K562 (cell line): ENCODE measurements at regions not wholly inside any gene's neighbourhood (a gene's known extent, or its start where the extent isn't known, plus 50 kb on each side); places are given as distances from the start of the nearest gene placed in this dataset.

Experiments used
- ATAC-seq: fragments of 200-7000 bp; cut with Tn5 transposase; 3 replicates; pipeline ENCODE4 v1.9.1; 2020; ENCODE audit warnings: moderate library complexity
- BruUV-seq: library from RNA; stranded (reverse); fragments of 400-500 nt; replicated peaks from 2 replicates; lab custom pipeline; 2021; lab: Mats Ljungman, UMichigan
- CTCF ChIA-PET: fragments of 300-600 bp; formaldehyde crosslinking; extraction: SDS; loops from one replicate; lab custom pipeline; 2021; ENCODE audit warnings: low intra/inter-chr PET ratio; lab: Yijun Ruan, JAX
- POLR2A ChIA-PET: fragments of 300-600, 350-650 bp; sonication (Branson Sonifier 250); formaldehyde crosslinking; extraction: SDS; loops from one replicate; lab custom pipeline; 2021; ENCODE audit warnings: antibody characterized with exemption, inconsistent platforms; lab: Yijun Ruan, JAX
- DNase-seq, 4 experiments: peaks; one replicate each; pipeline versions ENCODE4 v3.0.0 to v3.0.0-alpha.2; 2011 to 2018; ENCODE audit warnings: low spot score in 3 of 4, mixed read lengths in 3 of 4; ENCODE audit errors: extremely low read depth in 1 of 4
- FAIRE-seq: peaks from 2 replicates; lab custom pipeline; 2011; peaks lifted over from hg19 to GRCh38; lab: Jason Lieb, UNC
- H2AFZ ChIP-seq: 2 replicates; pipeline ENCODE4 v1.6.0; 2011; ENCODE audit warnings: low read depth, low read length, control low read depth, inconsistent platforms
- H3K27ac ChIP-seq: fragments of 200-600 bp; 3 replicates; pipeline ENCODE4 v1.8.0; 2011; ENCODE audit warnings: low read depth, mild to moderate bottlenecking, control low read depth, inconsistent platforms, low read length, moderate library complexity, mixed read lengths; ENCODE audit errors: extremely low read depth
- H3K27me3 ChIP-seq, 2 experiments: fragments of 300-600 bp in 1 of 2; 2 replicates in 1 of 2; 3 replicates in 1 of 2; pipeline versions ENCODE4 v1.6.0 to v1.8.0; 2011; ENCODE audit warnings: inconsistent platforms in 2 of 2, low read length in 2 of 2, mild to moderate bottlenecking in 1 of 2, mixed read lengths in 1 of 2, moderate library complexity in 1 of 2; ENCODE audit not compliant: control insufficient read depth in 2 of 2, insufficient read depth in 2 of 2
- H3K36me3 ChIP-seq: fragments of 300-600 bp; 3 replicates; pipeline ENCODE4 v1.8.0; 2011; ENCODE audit warnings: mild to moderate bottlenecking, low read length, inconsistent platforms; ENCODE audit not compliant: control insufficient read depth, insufficient read depth
- H3K4me1 ChIP-seq, 2 experiments: fragments of 200-600 bp in 1 of 2; replicated peaks in 1 of 2; 2 replicates in 1 of 2; 3 replicates in 1 of 2; pipeline versions ENCODE4 v1.5.1 to v1.8.0; 2011; ENCODE audit warnings: inconsistent platforms in 2 of 2, low read length in 2 of 2, mild to moderate bottlenecking in 1 of 2, mixed read lengths in 1 of 2, moderate library complexity in 1 of 2; ENCODE audit not compliant: control insufficient read depth in 2 of 2, insufficient read depth in 2 of 2
- H3K4me2 ChIP-seq: 2 replicates; pipeline ENCODE4 v1.6.1; 2011; ENCODE audit warnings: low read length, control low read depth, inconsistent platforms, mixed read lengths; ENCODE audit not compliant: insufficient read depth
- H3K4me3 ChIP-seq: fragments of 200-600 bp; sonication (generic), shearing (Covaris generic); 2 replicates; pipeline ENCODE4 v1.5.1; 2016; ENCODE audit warnings: control low read depth, inconsistent platforms
- H3K79me2 ChIP-seq: fragments of 200-600 bp; 3 replicates; pipeline ENCODE4 v1.8.0; 2011; ENCODE audit warnings: low read length, inconsistent platforms; ENCODE audit not compliant: control insufficient read depth, insufficient read depth
- H3K9ac ChIP-seq, 2 experiments: 2 replicates each; pipeline versions ENCODE4 v1.6.0 to v1.6.1; 2011; ENCODE audit warnings: low read depth in 2 of 2, low read length in 2 of 2, control low read depth in 1 of 2, inconsistent platforms in 1 of 2, mild to moderate bottlenecking in 1 of 2, mixed read lengths in 1 of 2; ENCODE audit not compliant: insufficient read depth in 1 of 2
- H3K9me1 ChIP-seq: one replicate; pipeline ENCODE4 v1.6.0; 2011; ENCODE audit warnings: inconsistent platforms, mild to moderate bottlenecking, low read length, moderate library complexity; ENCODE audit not compliant: control insufficient read depth, insufficient read depth
- H3K9me3 ChIP-seq: replicated peaks from 2 replicates; pipeline ENCODE4 v1.5.1; 2011; ENCODE audit warnings: low read depth, low read length, inconsistent platforms; ENCODE audit not compliant: control insufficient read depth, insufficient read depth
- H4K20me1 ChIP-seq: replicated peaks from 2 replicates; pipeline ENCODE4 v1.6.1; 2011; ENCODE audit warnings: low read length, inconsistent platforms, mixed read lengths; ENCODE audit not compliant: control insufficient read depth, insufficient read depth
- NFE2L1 ChIP-seq: fragments of 450-650 bp; IDR thresholded peaks from 2 replicates; pipeline ENCODE4 v1.6.1; 2016; ENCODE audit warnings: missing genetic modification characterization, low read depth, mild to moderate bottlenecking, missing compliant biosample characterization, moderate library complexity, borderline replicate concordance
- RBM14 ChIP-seq: fragments of 200-400 bp; formaldehyde crosslinking; IDR thresholded peaks from 2 replicates; pipeline ENCODE4 v1.6.1; 2018; ENCODE audit warnings: low read depth, mild to moderate bottlenecking, low read length, moderate library complexity, borderline replicate concordance; ENCODE audit not compliant: insufficient read depth
- SP1 ChIP-seq: sonication (generic); formaldehyde crosslinking; IDR thresholded peaks from 2 replicates; pipeline ENCODE4 v1.8.1; 2022; ENCODE audit warnings: mild to moderate bottlenecking, missing genetic modification reagents
- ZFP36 ChIP-seq: fragments of 150-350 bp; IDR thresholded peaks from 2 replicates; pipeline ENCODE4 v1.6.1; 2018; ENCODE audit warnings: low read length, low read depth; ENCODE audit not compliant: partially characterized antibody
- ZNF121 ChIP-seq: sonication (generic); formaldehyde crosslinking; conservative IDR thresholded peaks from 2 replicates; pipeline ENCODE4 v1.8.0; 2022; ENCODE audit warnings: missing genetic modification reagents
- WGBS: fragments of 100-300 bp; shearing (Covaris generic); methylation state at CpG from one replicate; pipeline ENCODE4 v1.1.6; 2016; ENCODE audit warnings: low coverage, mixed read lengths; ENCODE audit not compliant: insufficient coverage; ENCODE audit errors: missing lambda C conversion rate; 5-methylcytosine and 5-hydroxymethylcytosine counted together
- in situ Hi-C: fragments of 300-500 bp; cut with MboI; formaldehyde crosslinking; loops from 4 replicates; pipeline ENCODE4 v1.15.0; 2018; ENCODE audit warnings: inconsistent platforms, mixed read lengths
- intact Hi-C: fragments of 100-400 bp; cut with micrococcal nuclease; formaldehyde crosslinking; loops from 2 replicates; pipeline ENCODE4 v1.14.2; 2022
- TF ChIP-seq, protein P1 (sequence below): fragments of 200-800 bp; sonication (Bioruptor generic); IDR thresholded peaks from 2 replicates; pipeline ENCODE4 v1.6.1; 2017; ENCODE audit warnings: missing genetic modification characterization, missing compliant biosample characterization
- TF ChIP-seq, protein P2 (sequence below): fragments of 450-650 bp; IDR thresholded peaks from 2 replicates; pipeline ENCODE4 v1.7.1; 2018; ENCODE audit warnings: mild to moderate bottlenecking, low read depth; ENCODE audit not compliant: partially characterized antibody
- TF ChIP-seq, protein P3 (sequence below): sonication (generic); formaldehyde crosslinking; IDR thresholded peaks from 2 replicates; pipeline ENCODE4 v1.8.0; 2022; ENCODE audit warnings: mild to moderate bottlenecking, missing genetic modification reagents

DNA sequence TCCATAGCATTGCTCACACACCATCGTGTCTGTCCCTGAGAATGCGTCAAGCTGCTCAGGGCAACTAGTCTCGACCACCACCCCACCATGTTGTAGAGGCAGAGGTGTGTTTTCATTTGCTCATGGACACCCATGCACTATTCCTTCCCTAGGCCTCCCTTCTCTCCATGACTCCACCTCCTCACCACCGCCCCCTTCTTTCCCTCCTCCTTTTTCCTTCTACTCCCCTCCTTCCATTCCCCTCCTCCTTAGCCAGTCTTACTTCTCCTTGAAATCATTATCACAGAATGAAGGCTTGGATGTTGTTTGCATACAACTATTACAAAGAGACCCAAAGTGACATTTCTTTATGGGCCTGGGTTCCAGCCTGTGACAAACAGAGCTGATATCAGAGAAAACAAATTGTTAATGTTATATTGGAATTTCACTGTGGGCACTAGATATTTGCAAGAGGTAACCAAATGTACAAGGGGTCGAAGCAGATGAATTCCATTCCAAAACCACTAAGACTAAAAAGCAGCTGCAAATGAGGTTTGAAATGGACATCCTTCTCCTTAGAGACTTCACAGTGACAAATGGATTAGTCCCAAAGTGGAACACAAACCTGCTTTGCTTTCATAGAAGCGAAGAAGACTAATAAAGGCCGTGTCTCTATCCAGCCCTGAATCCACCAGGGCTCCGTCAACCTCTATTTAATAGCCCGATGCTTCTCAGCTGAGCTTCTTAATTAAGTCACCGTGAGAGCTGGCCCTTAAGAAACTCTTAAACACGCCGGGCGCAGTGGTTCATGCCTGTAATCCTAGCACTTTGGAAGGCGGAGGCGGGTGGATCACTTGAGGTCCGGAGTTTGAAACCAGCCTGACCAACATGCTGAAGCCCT lies 275.8 kb upstream of the SULF2 start:
- Histone ChIP-seq H2AFZ (no peak overlapping the region), H3K79me2 (no peaks in the 10 kb centered on the region), H3K4me1 (no peaks in the 10 kb centered on the region), H3K27me3 (no peaks in the 10 kb centered on the region; a peak in 1 of 5 replicates), H3K9me3 (no peaks in the 10 kb centered on the region), H3K4me3 (no peak overlapping the region), H4K20me1 (no peaks in the 10 kb centered on the region), H3K27ac (no peak overlapping the region), H3K9me1 (no peaks in the 10 kb centered on the region), H3K36me3 (no peaks in the 10 kb centered on the region), H3K4me2 (no peak overlapping the region), H3K9ac (no peak overlapping the region)
- FAIRE-seq (no peak), ATAC-seq (no peak), DNase-seq (no peak)
- ChIA-PET CTCF (no interaction called here), POLR2A (interaction anchor here (1.4 kb wide), 1 partner anchor 278 kb away, joined by 4 read pairs; no protein-coding TSS in a partner anchor)
- WGBS, result 1% methylated on average over 15 of the region's 16 CpGs
- no TSS peak for BruUV-seq
- in situ Hi-C loops, result no loop called here
- intact Hi-C loops, result no loop called here
- TF ChIP-seq NFE2L1 (tag) (no peak), ZNF121 (CRISPR knock-in tag) (no peak), ZFP36 (no peak), RBM14 (no peak), SP1 (no peak)
- TF ChIP-seq, protein P1, sequence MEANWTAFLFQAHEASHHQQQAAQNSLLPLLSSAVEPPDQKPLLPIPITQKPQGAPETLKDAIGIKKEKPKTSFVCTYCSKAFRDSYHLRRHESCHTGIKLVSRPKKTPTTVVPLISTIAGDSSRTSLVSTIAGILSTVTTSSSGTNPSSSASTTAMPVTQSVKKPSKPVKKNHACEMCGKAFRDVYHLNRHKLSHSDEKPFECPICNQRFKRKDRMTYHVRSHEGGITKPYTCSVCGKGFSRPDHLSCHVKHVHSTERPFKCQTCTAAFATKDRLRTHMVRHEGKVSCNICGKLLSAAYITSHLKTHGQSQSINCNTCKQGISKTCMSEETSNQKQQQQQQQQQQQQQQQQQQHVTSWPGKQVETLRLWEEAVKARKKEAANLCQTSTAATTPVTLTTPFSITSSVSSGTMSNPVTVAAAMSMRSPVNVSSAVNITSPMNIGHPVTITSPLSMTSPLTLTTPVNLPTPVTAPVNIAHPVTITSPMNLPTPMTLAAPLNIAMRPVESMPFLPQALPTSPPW (CRISPR knock-in tag), result no peak
- TF ChIP-seq, protein P2, sequence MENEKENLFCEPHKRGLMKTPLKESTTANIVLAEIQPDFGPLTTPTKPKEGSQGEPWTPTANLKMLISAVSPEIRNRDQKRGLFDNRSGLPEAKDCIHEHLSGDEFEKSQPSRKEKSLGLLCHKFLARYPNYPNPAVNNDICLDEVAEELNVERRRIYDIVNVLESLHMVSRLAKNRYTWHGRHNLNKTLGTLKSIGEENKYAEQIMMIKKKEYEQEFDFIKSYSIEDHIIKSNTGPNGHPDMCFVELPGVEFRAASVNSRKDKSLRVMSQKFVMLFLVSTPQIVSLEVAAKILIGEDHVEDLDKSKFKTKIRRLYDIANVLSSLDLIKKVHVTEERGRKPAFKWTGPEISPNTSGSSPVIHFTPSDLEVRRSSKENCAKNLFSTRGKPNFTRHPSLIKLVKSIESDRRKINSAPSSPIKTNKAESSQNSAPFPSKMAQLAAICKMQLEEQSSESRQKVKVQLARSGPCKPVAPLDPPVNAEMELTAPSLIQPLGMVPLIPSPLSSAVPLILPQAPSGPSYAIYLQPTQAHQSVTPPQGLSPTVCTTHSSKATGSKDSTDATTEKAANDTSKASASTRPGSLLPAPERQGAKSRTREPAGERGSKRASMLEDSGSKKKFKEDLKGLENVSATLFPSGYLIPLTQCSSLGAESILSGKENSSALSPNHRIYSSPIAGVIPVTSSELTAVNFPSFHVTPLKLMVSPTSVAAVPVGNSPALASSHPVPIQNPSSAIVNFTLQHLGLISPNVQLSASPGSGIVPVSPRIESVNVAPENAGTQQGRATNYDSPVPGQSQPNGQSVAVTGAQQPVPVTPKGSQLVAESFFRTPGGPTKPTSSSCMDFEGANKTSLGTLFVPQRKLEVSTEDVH, result no peak
- TF ChIP-seq, protein P3, sequence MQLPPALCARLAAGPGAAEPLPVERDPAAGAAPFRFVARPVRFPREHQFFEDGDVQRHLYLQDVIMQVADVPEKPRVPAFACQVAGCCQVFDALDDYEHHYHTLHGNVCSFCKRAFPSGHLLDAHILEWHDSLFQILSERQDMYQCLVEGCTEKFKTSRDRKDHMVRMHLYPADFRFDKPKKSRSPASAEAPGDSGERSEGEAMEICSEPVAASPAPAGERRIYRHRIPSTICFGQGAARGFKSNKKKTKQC, result no peak
